HG03442 (cell line): ENCODE measurements at regions not wholly inside any gene's neighbourhood (a gene's known extent, or its start where the extent isn't known, plus 50 kb on each side); places are given as distances from the start of the nearest gene placed in this dataset.
A peak's percentile ranks its signal among the peaks of the same experiment; 100 is the strongest.

ENCODE experiments used
- ATAC-seq: cut with Tn5 transposase; IDR thresholded peaks from one replicate; pipeline ENCODE4 v1.9.1; 2021; ENCODE audit warnings: mild to moderate bottlenecking, moderate library complexity; ENCODE audit not compliant: unreplicated experiment

DNA sequence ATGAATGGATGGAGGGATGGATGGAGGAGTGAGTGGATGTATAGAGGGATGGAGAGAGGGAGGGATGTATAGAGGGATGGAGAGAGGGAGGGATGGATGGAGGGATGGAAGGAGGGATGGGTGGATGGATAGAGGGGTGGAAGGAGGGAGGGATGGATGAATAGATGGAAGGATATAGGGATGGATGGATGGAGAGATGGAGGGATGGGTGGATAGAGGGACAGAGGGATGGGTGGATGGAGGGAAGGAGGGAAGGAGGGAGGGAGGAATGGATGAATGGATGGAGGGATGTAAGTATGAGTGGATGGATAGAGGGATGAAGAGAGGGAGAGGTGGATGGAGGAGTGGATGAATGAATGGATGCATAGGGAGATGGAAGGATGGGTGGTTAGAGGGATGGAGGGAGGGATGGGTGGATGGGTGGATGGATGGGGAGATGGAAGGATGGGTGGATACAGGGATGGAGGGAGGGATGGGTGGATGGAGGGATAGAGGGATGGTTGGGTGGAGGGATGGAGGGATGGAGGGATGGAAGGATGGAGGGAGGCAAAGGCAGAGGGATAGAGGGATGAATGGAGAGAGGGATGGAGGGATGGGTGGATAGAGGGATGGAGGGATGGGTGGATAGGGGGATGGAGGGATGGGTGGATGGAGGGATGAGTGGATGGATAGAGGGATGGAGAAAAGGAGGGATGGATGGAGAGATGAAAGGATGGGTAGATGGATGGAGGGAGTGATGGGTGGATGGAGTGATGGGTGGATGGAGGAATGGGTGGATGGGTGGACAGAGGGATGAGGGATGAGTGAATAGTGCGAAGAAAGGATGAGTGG lies 313.8 kb downstream of the UACA start:
- no peak for ATAC-seq

DNA sequence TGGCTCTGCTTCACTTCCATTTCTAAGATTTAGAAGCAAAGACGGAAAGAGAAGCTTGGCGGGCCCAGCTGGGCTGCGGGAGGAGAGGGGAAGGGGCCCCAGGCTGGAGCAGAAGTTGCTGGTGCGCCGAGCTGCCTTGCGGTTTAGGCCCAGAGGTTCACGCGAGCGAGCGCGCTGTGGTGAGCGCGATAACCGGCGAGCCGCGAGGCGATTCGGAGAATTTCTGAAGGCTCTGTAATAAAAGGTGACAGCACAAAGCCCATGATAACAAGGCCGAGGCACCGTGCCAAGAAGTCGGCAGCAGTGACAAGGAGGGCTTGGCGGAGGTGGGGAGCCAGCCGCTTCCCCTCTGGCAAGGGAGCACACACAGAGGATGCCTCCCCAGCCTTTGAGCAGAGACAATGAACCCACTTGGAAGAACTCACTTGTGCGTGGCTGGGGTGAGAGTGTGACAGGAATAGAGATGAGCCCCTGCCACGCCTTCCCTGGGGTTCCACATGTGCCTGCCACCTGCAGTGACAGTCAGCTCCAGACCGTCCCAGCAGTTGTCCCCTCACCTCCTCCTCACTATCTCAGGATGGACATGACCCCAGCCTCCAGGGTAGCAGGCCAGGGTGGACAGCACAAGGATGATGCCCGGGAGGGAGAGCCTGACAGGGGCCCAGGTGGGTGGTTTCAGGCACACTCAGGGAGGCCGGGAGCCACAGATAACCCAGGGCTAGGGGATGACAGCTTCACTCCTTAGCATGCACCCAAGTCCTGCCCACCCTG lies 315.2 kb downstream of the UACA start:
- ATAC-seq: no peak

- ATAC-seq: no peak
These were observed 315.8 kb downstream of the UACA start for GRCh38 chr15:70447521-70447920.

DNA sequence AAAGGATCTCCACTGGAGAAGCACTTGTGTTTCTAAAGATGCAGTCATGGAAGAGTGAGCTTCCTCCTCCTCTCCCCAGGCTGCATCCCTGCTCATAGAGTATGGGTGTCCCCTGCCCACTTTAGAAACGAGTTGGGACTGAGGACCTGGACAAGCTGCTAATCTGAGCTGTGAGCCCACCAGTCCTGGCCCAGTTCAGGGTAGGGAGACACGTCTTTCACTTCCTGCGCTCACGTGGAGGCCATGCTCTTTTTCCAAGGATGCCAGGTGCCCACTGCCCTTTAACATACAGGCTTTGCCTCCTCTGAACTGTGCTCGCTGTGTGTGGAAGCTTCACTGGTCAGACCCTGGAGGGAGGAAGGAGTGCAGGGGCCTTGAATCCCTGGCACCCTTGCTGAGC lies 316.3 kb downstream of the UACA start:
- ATAC-seq: no peak

DNA sequence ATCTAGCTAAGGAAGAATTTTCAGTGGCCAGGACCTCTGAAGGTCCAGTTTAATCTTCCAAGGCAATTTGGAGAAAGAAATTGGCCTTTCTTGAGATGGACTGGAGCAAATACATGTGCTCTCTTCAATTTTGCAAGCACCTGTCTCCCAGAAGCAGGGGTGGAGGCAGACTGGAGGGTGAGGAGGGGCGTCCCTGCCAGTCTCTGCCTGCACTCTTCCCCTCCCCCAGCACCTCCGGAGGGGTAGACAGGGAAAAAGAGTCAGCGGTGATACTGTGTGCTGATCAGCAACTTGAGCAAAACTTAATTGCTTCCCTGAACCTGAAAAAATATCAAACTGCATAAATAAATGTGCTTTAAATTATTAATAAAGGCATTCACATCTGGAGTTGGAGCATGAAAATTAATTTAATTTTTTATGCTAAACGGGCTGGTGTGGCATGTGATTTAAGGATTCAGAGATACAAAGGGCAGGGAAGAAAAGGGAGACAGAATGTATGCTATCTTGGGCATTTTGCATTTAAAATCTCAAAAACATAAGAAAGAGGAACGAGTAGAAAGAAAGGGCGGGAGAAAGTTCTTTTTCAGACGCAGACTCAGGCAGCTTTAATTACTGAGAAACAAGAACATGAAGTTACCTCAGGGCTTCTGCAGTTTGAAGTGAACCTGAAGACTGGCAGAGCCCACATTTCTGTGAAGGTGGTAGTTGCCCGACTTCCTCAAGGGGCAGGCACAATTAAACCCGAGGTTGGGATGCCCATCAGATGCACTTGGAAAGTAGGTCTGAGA lies 319.7 kb downstream of the UACA start:
- ATAC-seq: no peak

DNA sequence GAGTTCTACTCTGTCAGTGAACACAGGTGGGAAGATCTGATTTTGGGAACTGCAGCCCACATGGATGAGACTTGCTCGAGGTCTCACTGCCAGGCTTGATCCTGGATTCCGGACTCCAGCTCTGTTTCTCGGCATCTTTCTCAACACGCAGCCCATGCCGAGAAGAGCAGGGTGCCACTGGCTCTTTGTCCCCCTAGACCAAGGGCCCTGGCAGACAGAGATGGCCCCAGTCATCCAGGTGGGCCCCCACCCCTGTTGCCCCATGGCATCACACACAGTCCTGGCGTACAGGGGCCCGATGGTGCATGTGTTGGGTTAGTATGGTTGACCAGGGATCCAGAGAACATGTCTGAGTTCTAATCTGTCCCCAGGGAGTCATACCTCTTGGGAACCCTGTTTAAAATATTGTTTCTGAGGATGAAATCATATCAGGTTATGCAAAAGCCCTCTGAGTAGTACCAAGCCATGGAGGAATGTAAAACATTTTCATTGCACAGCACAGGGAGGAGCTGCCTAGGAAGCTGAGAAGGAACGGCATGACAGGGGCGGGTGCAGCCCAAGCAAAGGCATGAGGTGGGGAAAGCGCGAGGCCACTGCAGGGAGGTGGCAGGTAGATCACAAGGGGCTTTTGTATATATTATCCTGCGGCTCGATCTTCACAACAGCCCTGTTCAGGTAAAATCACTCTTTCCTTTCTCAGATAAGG lies 320.6 kb downstream of the UACA start:
- ATAC-seq: no peak

GRCh38 chr15:70442211-70442610 lies 321.1 kb downstream of the UACA start:
- ATAC-seq: no peak

GRCh38 chr15:70440416-70441138 lies 322.8 kb downstream of the UACA start:
- no peak for ATAC-seq

DNA sequence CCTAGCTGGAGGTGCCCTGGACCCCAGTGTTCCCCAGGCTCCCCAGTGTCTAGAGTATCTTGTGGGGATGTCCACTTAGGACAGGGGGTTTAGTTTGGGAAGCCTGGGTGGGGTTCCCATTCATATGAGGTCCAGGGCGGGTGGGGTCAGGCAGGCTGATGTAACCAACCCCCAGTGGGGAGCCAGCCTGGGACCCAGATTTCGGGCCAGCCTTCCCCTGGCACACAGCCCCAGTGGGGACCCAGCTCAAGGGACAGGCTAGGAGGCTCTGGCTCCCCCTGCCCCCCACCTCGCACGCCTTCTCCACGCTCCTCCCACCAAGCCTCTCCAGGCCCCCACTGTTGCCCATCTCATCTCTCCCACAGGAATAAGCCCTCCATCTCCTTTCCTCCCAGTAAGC lies 323.5 kb downstream of the UACA start:
- no peak for ATAC-seq

- no peak for ATAC-seq
These were observed 324.0 kb downstream of the UACA start for GRCh38 chr15:70439304-70439877.

- no peak for ATAC-seq
These were observed 324.6 kb downstream of the UACA start for GRCh38 chr15:70438776-70439175.

GRCh38 chr15:70437882-70438451 lies 325.4 kb downstream of the UACA start:
- ATAC-seq: no peak

DNA sequence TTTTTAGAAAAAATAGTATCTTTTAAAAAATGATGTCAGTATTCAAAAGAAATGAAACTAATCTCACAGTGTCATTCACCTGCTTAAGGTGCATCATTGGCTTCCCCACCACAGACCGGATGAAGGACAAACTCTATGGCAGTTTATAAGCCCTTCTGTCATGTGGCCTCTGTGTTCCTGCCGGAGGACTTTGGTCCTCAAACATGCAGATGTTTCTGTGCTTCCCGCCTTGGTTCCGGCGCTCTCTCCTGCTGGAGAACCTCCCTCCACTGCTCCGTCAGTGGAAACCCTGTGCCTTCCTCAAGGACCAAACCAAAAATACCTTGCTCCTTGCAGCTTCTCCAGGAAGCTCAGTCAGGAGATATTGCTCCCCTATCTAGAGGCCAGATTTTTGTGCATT lies 326.3 kb downstream of the UACA start:
- no peak for ATAC-seq

GRCh38 chr15:70436428-70436827 lies 326.9 kb downstream of the UACA start:
- ATAC-seq: peak; percentile 49

DNA sequence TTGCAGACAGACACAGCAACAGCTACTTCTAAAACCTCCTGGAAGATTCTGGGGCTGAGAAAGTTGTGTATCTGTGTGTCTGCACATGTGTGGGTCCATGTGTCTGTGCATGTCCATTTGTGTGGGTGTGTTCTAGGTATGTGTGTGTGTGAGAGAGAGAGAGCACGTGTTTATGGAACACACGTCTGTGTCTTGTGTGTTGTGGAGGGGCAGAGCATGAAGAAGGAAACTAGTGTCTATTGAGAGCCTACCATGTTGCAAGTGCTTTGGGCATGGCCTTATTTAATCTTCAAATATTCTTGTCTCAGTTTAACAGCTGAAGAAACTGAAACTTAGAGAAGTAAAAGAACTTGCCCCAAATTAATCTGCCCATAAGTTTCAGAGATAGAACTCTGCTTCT lies 327.5 kb downstream of the UACA start:
- no peak for ATAC-seq

- ATAC-seq: no peak
These were observed 328.0 kb downstream of the UACA start for GRCh38 chr15:70435369-70435768.

- no peak for ATAC-seq
These were observed 329.6 kb downstream of the UACA start for GRCh38 chr15:70433586-70434324.

- ATAC-seq: no peak
These were observed 330.3 kb downstream of the UACA start for GRCh38 chr15:70432924-70433495.
